ENCODE measurements at regions not wholly inside any gene's neighbourhood (a gene's known extent, or its start where the extent isn't known, plus 50 kb on each side); places are given as distances from the start of the nearest gene placed in this dataset.

DNA sequence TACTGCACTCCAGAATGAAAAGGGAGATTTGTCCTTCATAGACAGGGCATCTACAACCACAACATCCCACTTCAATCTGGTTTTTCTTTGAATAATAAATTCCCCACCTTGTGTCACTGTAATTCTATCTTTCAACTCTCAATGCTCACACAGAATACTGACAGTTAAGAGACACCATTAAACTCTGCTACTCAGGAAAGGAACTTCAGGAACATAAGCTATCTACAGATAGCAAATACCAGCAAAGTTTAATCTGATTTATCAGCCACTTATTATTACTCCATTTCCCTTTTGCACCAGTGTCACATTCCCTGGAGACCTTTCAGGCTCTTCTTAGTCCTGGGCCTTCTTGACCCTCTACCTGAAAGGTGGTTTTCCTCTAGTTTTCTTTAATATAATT, 152.0 kb upstream of the LPP start:
- Histone ChIP-seq H3K27ac (ENCODE audit: low read depth, low read length) (no peak overlapping the region), H3K79me2 (ENCODE audit: control insufficient read depth, low read length) (no peaks in the 10 kb centered on the region), H3K9me2 (replicated peaks; ENCODE audit: control insufficient read depth, low read length) (no peaks in the 10 kb centered on the region), H3K36me3 (ENCODE audit: control insufficient read depth, low read length) (no peaks in the 10 kb centered on the region), H3K4me1 (ENCODE audit: control insufficient read depth, low read length) (peaks cover 81% of the 10 kb centered on the region), H3K4me3 (ENCODE audit: low read length) (no peak overlapping the region), H4K20me1 (ENCODE audit: control insufficient read depth, insufficient read depth, low read depth, low read length) (no peaks in the 10 kb centered on the region), H3K27me3 (ENCODE audit: control insufficient read depth, low read length) (no peaks in the 10 kb centered on the region), H3F3A (ENCODE audit: control insufficient read depth, insufficient read depth) (peaks cover 10% of the 10 kb centered on the region), H3K9me3 (ENCODE audit: control insufficient read depth, insufficient read depth, low read length) (no peaks in the 10 kb centered on the region), H3K4me2 (ENCODE audit: low read length) (no peak overlapping the region)
- TF ChIP-seq EZH2phosphoT487 (IDR thresholded peaks at IDR 0.05; ENCODE audit: borderline replicate concordance, low read length), result no peak
- TF ChIP-seq, protein P1, sequence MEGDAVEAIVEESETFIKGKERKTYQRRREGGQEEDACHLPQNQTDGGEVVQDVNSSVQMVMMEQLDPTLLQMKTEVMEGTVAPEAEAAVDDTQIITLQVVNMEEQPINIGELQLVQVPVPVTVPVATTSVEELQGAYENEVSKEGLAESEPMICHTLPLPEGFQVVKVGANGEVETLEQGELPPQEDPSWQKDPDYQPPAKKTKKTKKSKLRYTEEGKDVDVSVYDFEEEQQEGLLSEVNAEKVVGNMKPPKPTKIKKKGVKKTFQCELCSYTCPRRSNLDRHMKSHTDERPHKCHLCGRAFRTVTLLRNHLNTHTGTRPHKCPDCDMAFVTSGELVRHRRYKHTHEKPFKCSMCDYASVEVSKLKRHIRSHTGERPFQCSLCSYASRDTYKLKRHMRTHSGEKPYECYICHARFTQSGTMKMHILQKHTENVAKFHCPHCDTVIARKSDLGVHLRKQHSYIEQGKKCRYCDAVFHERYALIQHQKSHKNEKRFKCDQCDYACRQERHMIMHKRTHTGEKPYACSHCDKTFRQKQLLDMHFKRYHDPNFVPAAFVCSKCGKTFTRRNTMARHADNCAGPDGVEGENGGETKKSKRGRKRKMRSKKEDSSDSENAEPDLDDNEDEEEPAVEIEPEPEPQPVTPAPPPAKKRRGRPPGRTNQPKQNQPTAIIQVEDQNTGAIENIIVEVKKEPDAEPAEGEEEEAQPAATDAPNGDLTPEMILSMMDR (IDR thresholded peaks at IDR 0.05; ENCODE audit: low read depth, low read length, poor library complexity, severe bottlenecking), result no peak

DNA sequence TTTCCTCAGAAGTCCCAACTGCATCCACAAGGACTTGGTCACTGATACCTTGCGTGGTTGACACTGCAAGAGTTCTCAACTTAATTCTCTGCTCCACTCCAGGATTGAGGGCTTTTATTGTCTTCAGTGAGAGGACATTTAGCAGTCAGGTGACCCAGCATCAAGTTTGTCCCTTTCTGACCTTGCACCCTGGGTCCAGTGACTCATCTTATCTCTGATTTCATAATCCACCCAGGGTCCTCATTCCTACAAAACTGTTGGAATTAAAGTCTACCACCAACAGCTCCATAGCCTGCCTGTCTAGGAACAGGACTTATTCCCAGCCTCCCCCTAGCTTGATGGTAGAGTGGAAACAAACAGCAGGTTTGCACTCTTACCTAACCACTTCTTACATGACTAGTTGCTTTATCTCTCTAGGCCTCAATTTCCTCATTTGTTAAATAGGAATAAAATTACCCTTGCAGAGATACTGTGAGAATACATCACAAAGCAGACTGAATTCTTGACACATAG, 151.3 kb upstream of the LPP start:
- TF ChIP-seq EZH2phosphoT487 (IDR thresholded peaks at IDR 0.05; ENCODE audit: borderline replicate concordance, low read length), result no peak
- TF ChIP-seq, protein P1 (IDR thresholded peaks at IDR 0.05; ENCODE audit: low read depth, low read length, poor library complexity, severe bottlenecking), result no peak

DNA sequence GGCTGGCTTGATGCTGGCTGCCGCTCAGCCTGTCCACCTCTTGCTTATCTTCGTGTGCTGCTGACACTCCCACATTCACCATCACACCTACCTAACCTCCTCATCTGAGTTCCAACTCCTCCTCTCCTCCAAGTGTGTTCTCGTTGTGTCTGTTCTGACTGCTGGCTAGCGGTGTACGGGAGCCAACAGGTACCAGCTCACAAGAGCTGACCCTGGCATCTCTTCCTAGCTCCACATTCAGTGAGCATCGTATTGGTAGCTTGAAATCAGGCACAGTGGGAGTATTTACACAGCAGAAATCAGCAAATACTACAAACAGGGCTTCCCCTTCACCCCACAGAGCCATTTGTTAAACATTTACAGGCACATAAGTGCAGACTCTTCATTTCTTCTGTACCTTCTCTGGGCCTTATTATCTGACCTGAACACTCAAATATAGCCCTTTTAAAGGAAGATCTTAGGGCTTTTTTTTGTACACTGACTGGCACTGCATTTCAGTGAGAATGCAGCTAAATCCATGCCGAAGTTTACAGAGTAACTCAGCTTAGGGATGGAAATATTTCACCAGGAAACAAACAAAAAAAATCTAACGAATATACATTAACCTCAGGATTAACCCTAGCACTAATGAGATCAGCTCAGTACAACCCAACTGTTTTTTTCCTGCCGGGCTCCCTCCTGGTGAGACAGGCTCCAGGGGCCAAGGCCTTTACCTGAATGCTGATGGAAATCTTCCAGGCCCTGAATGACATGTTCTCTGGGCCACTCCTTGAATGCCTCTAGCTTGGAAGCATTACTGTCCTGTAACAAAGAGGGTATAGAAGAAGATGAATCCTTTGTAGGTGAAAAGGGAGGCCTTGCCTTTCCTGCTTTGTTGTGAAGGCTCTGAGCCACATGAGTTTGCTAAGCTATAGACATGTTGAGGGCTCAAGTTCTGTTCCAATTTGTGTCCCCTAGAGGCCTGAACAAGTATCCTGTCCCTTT, 150.5 kb upstream of the LPP start:
- Histone ChIP-seq H3K4me1 (ENCODE audit: control insufficient read depth, low read length) (peaks cover 67% of the 10 kb centered on the region), H3K4me3 (ENCODE audit: low read length) (no peak overlapping the region), H3K79me2 (ENCODE audit: control insufficient read depth, low read length) (no peaks in the 10 kb centered on the region), H3K9me2 (replicated peaks; ENCODE audit: control insufficient read depth, low read length) (no peaks in the 10 kb centered on the region), H3K36me3 (ENCODE audit: control insufficient read depth, low read length) (no peaks in the 10 kb centered on the region), H3K4me2 (ENCODE audit: low read length) (no peak overlapping the region), H3K9me3 (ENCODE audit: control insufficient read depth, insufficient read depth, low read length) (no peaks in the 10 kb centered on the region), H3F3A (ENCODE audit: control insufficient read depth, insufficient read depth) (peaks cover 10% of the 10 kb centered on the region), H3K27me3 (ENCODE audit: control insufficient read depth, low read length) (no peaks in the 10 kb centered on the region), H4K20me1 (ENCODE audit: control insufficient read depth, insufficient read depth, low read depth, low read length) (no peaks in the 10 kb centered on the region), H3K27ac (ENCODE audit: low read depth, low read length) (no peak overlapping the region)
- TF ChIP-seq, protein P1 (IDR thresholded peaks at IDR 0.05; ENCODE audit: low read depth, low read length, poor library complexity, severe bottlenecking), result no peak
- no peak for TF ChIP-seq EZH2phosphoT487 (IDR thresholded peaks at IDR 0.05; ENCODE audit: borderline replicate concordance, low read length)

More for the DNA sequence above, 151.3 kb upstream of the LPP start:
- H3K9me2 ChIP-seq (replicated peaks; ENCODE audit: control insufficient read depth, low read length), result no peaks in the 10 kb centered on the region
- no peaks in the 10 kb centered on the region for H3K79me2 ChIP-seq (ENCODE audit: control insufficient read depth, low read length)
- H3K27ac ChIP-seq (ENCODE audit: low read depth, low read length), result no peak overlapping the region
- no peak overlapping the region for H3K4me2 ChIP-seq (ENCODE audit: low read length)
- H3K9me3 ChIP-seq (ENCODE audit: control insufficient read depth, insufficient read depth, low read length), result no peaks in the 10 kb centered on the region
- H3K36me3 ChIP-seq (ENCODE audit: control insufficient read depth, low read length), result no peaks in the 10 kb centered on the region
- H3K4me1 ChIP-seq (ENCODE audit: control insufficient read depth, low read length), result peaks cover 75% of the 10 kb centered on the region
- H3F3A ChIP-seq (ENCODE audit: control insufficient read depth, insufficient read depth), result peaks cover 10% of the 10 kb centered on the region
- H4K20me1 ChIP-seq (ENCODE audit: control insufficient read depth, insufficient read depth, low read depth, low read length), result no peaks in the 10 kb centered on the region
- H3K27me3 ChIP-seq (ENCODE audit: control insufficient read depth, low read length), result no peaks in the 10 kb centered on the region
- no peak overlapping the region for H3K4me3 ChIP-seq (ENCODE audit: low read length)
